SHP77 (cell line): ENCODE measurements at regions not wholly inside any gene's neighbourhood (a gene's known extent, or its start where the extent isn't known, plus 50 kb on each side); places are given as distances from the start of the nearest gene placed in this dataset.
"Not testable (repeated sequence)": the region's sequence is repeated elsewhere in the genome, so short reads cannot be mapped to it uniquely, and the experiment has no call there.

Experiments
- DNase-seq, 2 experiments: peaks; one replicate each; lab custom pipeline; 2025; lab: John Stamatoyannopoulos, UW

- no peak for DNase-seq
These were observed 51.0 kb upstream of the RCBTB2 start for GRCh38 chr13:48583859-48584311.

- DNase-seq = no peak
These were observed 52.6 kb upstream of the RCBTB2 start for GRCh38 chr13:48585456-48585840.

- no peak for DNase-seq
These were observed 53.8 kb upstream of the RCBTB2 start for GRCh38 chr13:48586591-48587103.

- DNase-seq = no peak
These were observed 55.2 kb upstream of the RCBTB2 start for GRCh38 chr13:48588120-48588519.

- no peak for DNase-seq
These were observed 57.4 kb upstream of the RCBTB2 start for GRCh38 chr13:48590141-48590901.

- not testable (repeated sequence) for DNase-seq
These were observed 58.4 kb upstream of the RCBTB2 start for GRCh38 chr13:48591124-48591872.

- DNase-seq = no peak
These were observed 59.2 kb upstream of the RCBTB2 start for GRCh38 chr13:48591889-48592687.

- no peak for DNase-seq
These were observed 59.8 kb upstream of the RCBTB2 start for GRCh38 chr13:48592688-48593049.

GRCh38 chr13:48593536-48593935 lies 60.2 kb upstream of the CYSLTR2 start:
- no peak for DNase-seq

- DNase-seq = no peak
These were observed 59.5 kb upstream of the CYSLTR2 start for GRCh38 chr13:48594096-48594815.

GRCh38 chr13:48595431-48596429 lies 58.0 kb upstream of the CYSLTR2 start:
- peak; percentile 10 to 37 for DNase-seq

GRCh38 chr13:48600374-48601364 lies 53.1 kb upstream of the CYSLTR2 start:
- DNase-seq = no peak

- DNase-seq = no peak
These were observed 51.3 kb upstream of the CYSLTR2 start for GRCh38 chr13:48602296-48603016.

GRCh38 chr13:48603375-48603774 lies 50.4 kb upstream of the CYSLTR2 start:
- DNase-seq = no peak
